Iris pigment epithelial cell (primary cell): ENCODE measurements at regions not wholly inside any gene's neighbourhood (a gene's known extent, or its start where the extent isn't known, plus 50 kb on each side); places are given as distances from the start of the nearest gene placed in this dataset.
"Not testable (repeated sequence)": the region's sequence is repeated elsewhere in the genome, so short reads cannot be mapped to it uniquely, and the experiment has no call there.

Source experiments
- DNase-seq: peaks from one replicate; pipeline ENCODE4 v3.0.0-alpha.2; 2011; ENCODE audit warnings: low read depth

GRCh38 chr5:124872086-124872485 lies 125.6 kb upstream of the ZNF608 start:
- no peak for DNase-seq

DNA sequence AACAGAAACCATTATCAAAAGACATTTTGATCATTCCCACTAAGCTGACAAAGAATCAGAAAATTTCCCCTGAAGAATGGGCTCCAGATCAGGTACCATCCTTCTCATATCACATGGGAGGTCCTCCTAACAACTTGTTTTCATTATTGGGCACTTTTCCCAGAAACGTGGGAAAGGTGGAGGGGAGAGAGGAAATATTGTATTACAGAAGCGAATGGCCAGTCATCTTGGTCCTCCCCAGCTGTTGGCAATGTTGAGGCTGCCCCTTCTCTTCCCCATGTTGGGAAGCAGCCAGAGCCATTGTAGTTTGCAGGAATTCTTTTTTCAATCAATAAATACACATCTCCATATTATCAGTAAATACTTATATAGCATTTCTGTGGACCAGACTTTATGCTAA lies 126.2 kb upstream of the ZNF608 start:
- no peak for DNase-seq

DNA sequence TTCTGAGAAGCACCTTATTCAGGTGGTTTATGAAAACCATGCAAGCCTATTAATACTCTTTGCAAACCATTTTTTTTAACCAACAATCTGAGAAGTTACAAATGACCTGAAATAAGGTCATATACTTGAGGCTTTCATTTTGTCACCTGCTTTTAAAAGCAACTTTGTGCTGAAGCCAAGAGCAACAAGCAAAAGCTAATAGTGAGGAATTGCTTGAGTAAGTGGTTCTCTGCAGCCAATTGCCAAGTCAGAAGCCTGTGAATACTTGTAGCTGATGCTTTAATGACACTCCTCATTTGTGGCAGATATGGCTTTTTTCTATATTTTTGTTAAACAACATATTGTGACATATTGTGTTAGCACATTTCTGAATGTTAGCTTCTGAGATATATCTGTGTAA lies 126.7 kb upstream of the ZNF608 start:
- DNase-seq: no peak

- no peak for DNase-seq
Observed at GRCh38 chr5:124873713-124874112, 127.3 kb upstream of the ZNF608 start.

DNA sequence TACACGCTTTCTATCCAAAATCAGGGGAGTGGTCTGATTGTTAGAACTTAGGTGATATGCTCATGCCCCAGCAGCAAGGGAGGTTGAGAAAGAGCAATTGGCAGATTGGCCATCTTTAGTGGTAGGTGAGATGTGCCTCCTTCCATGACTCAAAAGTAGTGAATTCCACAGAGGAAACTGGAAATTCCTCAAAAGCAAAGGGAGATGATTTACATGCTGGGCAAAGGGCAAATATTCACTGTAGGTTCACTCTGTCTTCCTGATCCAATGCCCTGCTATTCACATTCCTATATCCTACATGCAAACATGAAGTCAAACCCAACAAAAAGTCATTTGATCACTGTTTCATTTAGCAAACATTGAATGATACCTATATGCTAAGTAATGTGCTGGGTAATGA lies 130.1 kb upstream of the ZNF608 start:
- DNase-seq: no peak

GRCh38 chr5:124876983-124877382 lies 130.5 kb upstream of the ZNF608 start:
- no peak for DNase-seq

DNA sequence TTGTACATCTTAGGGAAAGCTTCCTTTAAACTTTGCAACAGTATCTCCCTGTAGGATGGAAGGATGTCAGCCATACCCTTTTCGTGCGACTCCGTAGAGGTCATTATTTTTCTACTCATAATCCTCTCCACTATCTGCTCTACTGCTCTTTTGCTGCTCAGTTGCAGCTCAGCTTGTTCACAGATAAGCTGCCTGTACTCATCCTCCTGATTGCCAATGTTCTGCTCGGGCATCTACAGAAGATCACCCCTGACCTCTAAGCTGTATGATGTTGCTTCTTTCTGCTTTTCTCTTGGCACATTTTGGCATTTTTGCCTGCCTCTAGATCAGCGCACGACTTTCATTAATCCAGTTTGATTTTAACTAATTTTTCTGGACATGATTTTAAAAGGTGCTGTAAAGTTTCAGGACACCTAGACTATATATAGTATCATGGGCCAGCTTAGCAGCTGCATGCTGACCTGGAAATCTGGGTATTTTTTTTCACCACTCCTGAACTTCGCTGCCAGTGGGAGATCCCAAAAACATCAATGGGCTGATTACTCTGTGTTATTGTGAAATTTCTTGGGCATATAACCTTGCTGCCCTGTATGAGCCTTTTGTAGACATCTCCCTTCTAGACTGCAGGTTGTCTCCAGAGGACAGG lies 131.2 kb upstream of the ZNF608 start:
- no peak for DNase-seq

DNA sequence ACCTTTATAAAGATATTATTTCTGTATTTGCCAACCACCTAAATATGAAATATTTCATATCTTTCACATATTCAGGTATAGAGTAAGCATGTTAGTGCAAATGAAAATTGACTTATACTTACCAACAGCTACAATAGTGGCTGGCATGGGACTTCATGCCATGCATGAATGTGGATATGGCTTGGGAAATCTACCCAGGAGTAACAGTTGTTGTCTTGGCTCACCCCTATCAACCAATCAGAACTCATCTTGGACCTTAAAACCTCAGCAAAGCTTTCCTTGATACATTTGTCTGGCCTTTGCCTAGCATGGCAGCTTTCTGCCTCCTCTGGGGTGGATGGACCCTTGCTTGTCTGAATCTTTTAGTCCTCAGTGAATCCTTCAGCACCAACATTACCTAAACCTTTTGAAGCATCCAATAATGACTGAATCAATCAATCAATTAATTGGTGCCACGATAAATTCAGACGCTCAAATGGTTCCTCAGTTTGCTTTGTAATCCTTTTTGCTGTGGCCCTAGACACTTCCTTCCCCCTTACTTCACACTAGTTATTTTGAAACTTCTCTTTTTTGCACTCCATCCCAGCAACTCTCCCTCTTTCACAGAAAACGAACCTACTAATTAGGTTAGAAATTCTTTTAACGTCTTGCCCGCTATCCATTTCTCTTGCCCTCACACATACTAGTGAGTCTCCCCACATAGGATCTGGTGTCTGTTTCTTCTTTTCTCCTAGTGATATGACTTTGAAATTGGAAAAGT lies 132.3 kb upstream of the ZNF608 start:
- no peak for DNase-seq

- DNase-seq: no peak
Observed at GRCh38 chr5:124880903-124881697, 134.7 kb upstream of the ZNF608 start.

DNA sequence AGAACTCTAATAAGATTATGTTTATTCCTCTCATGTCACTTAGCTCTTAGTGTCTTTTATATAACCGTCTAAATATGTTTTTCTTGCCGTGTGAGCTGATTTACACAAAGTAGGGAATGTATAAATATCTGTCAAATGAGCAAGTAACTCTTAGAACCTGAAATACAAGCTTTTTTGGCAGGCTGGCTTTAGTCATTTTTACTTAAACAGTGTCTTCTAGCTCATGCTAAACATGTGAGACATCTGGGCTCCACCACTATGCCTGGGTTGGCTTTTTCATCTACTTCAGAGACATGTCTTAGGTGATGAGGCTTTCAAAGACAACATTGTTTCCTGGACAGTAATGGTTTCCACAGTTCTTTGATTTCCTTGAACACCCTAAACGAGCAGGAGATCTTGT lies 137.2 kb upstream of the ZNF608 start:
- no peak for DNase-seq

DNA sequence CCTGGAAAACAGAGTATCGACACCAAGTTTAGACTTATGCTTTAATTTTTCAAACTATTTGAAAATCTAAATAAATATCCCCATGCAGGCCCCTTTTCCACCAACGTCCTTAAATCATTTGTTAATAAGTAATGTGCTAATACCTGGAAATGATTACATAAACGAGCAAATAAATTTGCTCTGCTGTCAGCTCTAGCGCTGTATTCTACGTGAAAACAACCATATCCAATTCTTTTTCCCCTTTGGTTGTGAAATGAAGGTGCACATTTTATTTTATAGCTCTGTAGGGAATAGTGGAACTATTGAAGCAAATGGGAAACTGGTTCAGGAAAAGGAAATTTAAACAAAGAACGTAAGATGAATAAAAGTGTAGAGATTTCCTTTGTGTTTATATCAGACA lies 137.7 kb upstream of the ZNF608 start:
- no peak for DNase-seq

- DNase-seq: no peak
Observed at GRCh38 chr5:124885490-124885889, 139.1 kb upstream of the ZNF608 start.

DNA sequence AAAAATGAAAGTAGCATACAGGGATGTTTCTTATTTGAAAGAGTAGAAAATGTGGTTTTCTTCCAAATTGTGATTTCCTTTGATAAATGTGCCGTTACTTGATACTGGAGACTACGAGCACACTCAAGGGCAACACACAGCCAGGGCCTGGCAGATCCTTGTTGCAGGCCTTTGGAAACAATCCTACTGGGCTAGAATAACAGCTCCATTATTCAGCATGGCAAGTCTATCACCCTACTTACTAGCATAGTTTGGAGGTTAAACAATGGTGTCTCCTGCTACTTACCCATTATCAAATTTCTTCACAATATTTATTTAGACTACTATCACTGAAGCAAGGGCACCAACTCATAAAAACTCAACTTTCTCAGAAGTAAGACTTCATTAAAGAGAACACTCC lies 140.8 kb upstream of the ZNF608 start:
- DNase-seq: no peak

- DNase-seq: peak; percentile 33
Observed at GRCh38 chr5:124888050-124888506, 141.6 kb upstream of the ZNF608 start.

GRCh38 chr5:124888622-124889485 lies 142.4 kb upstream of the ZNF608 start:
- DNase-seq: no peak

- no peak for DNase-seq
Observed at GRCh38 chr5:124889486-124889825, 143.0 kb upstream of the ZNF608 start.

DNA sequence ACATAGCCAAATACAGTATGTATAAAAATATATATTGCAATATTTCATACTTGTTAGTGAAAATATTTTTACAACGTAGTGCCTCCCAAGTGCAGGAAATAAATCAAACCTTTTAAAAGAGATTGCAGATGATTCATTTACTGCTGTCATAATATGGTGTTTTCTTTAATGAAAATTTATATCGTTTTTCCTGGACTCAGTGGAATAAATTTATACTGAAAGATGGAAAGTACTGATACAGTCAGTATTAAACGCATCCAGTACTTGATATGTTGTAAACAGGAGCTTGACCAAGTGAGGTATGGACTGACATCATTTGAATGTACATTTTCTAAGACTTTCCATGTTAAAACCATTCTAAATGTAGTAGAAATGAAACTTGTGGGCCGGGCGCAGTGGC lies 143.4 kb upstream of the ZNF608 start:
- no peak for DNase-seq

- not testable (repeated sequence) for DNase-seq
Observed at GRCh38 chr5:124890442-124890841, 144.0 kb upstream of the ZNF608 start.

GRCh38 chr5:124891179-124891578 lies 144.7 kb upstream of the ZNF608 start:
- no peak for DNase-seq

DNA sequence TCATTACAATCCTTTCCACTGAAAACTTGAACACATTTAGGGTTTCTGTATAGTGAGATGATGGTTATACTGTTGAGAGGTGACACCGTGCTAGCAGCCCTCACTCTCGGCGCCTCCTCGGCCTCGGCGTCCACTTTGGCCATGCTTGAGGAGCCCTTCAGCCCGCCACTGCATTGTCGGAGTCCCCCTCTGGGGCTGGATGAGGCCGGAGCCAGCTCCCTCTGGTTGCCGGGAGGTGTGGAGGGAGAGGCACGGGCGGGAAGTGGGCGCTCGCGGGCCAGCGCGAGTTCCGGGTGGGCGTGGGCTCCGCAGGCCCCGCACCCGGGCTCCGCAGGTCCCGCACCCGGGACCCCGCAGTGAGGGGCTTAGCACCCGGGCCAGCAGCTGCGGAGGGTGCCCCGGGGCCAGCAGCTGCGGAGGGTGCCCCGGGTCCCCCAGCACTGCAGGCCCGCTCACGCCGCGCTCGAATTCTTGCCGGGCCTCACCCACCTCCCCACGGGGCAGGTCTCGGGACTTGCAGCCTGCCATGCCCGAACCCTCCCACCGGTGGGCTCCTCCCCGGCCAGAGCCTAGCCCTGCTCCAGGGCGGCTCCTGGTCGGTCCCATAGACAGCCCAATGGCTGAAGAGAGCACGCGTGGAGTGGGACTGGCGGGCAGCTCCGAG lies 145.9 kb upstream of the ZNF608 start:
- DNase-seq: no peak

- no peak for DNase-seq
Observed at GRCh38 chr5:124894541-124894940, 148.1 kb upstream of the ZNF608 start.

DNA sequence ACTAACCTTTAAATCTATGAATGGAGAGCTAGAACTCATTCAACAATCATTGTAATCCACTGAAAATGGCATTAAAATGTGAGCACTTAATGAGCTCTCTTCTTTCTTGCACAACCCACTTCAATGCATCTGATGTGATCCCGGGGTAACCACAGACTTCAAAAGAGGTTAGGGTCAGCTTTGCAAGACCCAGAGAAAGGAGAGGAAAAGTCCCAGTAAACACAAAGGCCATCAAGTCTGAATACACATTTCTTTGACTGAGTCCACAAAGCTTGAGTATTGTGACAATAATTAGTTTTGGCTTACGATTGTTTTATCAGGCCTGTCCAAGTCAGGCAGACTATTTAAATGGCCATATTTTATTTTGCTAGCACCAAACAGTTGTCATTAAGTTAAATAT lies 148.8 kb upstream of the ZNF608 start:
- peak; percentile 27 for DNase-seq
